ENCODE measurements at regions not wholly inside any gene's neighbourhood (a gene's known extent, or its start where the extent isn't known, plus 50 kb on each side); places are given as distances from the start of the nearest gene placed in this dataset.

DNA sequence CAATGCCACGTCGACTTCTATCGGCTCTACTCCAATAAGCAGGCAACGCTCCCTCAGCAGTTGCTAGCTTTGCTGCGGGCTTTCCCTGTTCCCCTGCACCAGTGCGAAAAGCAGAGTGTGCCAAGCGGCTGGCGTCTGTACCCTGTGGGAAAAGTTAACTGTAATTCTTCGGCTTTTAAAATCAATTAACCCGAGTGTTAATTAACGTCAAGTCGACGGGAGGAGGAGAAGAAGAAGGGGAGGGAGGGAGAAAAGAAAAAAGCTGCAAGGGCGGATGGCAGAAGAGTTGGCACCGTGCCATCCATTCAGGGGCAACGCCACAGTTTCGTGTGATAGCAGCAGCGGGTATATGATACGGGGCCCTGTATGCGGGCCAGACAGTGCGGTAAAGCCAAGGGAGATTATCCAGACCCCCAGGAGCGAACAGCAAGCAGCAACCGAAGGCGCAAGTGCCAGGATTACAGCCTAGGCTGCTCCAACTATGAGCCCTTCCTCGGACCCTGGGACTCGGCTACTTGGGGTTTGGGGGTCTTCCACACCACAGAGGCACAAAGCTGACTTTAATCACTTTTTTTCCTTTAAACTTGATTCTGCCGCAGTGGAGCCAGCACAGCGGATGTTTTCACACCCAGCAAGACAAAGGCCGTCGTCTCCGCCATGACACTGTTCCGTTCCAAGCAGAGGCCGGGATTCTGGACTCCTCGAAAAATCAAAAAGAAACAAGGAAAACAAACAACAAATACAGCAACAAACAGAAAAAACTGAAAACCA, 253.8 kb upstream of the PMFBP1 start:
- no peaks in the 10 kb centered on the region for H3K36me3 ChIP-seq
- no peaks in the 10 kb centered on the region for H3K9me3 ChIP-seq
- H3K27me3 ChIP-seq, result no peaks in the 10 kb centered on the region
- TF ChIP-seq POLR2A (IDR thresholded peaks at IDR 0.05), result no peak
- TF ChIP-seq, protein P1, sequence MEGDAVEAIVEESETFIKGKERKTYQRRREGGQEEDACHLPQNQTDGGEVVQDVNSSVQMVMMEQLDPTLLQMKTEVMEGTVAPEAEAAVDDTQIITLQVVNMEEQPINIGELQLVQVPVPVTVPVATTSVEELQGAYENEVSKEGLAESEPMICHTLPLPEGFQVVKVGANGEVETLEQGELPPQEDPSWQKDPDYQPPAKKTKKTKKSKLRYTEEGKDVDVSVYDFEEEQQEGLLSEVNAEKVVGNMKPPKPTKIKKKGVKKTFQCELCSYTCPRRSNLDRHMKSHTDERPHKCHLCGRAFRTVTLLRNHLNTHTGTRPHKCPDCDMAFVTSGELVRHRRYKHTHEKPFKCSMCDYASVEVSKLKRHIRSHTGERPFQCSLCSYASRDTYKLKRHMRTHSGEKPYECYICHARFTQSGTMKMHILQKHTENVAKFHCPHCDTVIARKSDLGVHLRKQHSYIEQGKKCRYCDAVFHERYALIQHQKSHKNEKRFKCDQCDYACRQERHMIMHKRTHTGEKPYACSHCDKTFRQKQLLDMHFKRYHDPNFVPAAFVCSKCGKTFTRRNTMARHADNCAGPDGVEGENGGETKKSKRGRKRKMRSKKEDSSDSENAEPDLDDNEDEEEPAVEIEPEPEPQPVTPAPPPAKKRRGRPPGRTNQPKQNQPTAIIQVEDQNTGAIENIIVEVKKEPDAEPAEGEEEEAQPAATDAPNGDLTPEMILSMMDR (IDR thresholded peaks at IDR 0.05), result no peak
- H3K27ac ChIP-seq, result no peak overlapping the region
- no peak for DNase-seq
- no peaks in the 10 kb centered on the region for H3K4me1 ChIP-seq
- H3K4me3 ChIP-seq, result no peak overlapping the region

DNA sequence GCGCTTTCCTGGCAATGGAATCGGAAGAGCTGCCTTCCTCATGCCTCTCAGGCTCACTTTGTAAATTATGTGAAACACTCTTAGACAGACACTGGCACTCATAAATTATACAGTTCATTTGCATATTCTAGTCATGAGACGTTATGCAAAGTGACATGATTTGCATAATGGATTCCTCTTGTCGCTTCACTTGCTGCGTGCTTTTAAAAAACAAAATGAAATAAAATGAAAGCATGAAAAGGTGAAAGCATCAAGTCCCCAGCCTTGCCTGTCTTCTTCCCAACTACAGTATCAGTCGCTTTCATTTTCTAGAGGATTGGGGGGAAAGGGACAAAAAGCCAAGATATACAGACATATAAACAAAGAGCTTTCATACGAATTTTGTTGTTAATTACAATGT, 252.8 kb upstream of the PMFBP1 start:
- Histone ChIP-seq H3K27me3 (no peaks in the 10 kb centered on the region), H3K4me3 (no peak overlapping the region), H3K9me3 (no peaks in the 10 kb centered on the region), H3K4me1 (no peaks in the 10 kb centered on the region), H3K27ac (no peak overlapping the region), H3K36me3 (no peaks in the 10 kb centered on the region)
- DNase-seq, result no peak
- TF ChIP-seq POLR2A (IDR thresholded peaks at IDR 0.05), result no peak
- TF ChIP-seq, protein P1 (IDR thresholded peaks at IDR 0.05), result no peak

- H3K9me3 ChIP-seq, result no peaks in the 10 kb centered on the region
- TF ChIP-seq, protein P1 (IDR thresholded peaks at IDR 0.05), result no peak
- TF ChIP-seq POLR2A (IDR thresholded peaks at IDR 0.05), result no peak
- H3K4me3 ChIP-seq, result no peak overlapping the region
- H3K36me3 ChIP-seq, result no peaks in the 10 kb centered on the region
- H3K27me3 ChIP-seq, result no peaks in the 10 kb centered on the region
- no peaks in the 10 kb centered on the region for H3K4me1 ChIP-seq
- no peak overlapping the region for H3K27ac ChIP-seq
- no peak for DNase-seq
These were observed 250.4 kb upstream of the PMFBP1 start for GRCh38 chr16:72422308-72422897.

- TF ChIP-seq POLR2A (IDR thresholded peaks at IDR 0.05), result no peak
- TF ChIP-seq, protein P1 (IDR thresholded peaks at IDR 0.05), result no peak
- Histone ChIP-seq H3K9me3 (no peaks in the 10 kb centered on the region), H3K27ac (no peak overlapping the region), H3K36me3 (no peaks in the 10 kb centered on the region), H3K4me1 (no peaks in the 10 kb centered on the region), H3K27me3 (no peaks in the 10 kb centered on the region), H3K4me3 (no peak overlapping the region)
- DNase-seq, result no peak
These were observed 247.7 kb upstream of the PMFBP1 start for GRCh38 chr16:72419638-72420037.

DNA sequence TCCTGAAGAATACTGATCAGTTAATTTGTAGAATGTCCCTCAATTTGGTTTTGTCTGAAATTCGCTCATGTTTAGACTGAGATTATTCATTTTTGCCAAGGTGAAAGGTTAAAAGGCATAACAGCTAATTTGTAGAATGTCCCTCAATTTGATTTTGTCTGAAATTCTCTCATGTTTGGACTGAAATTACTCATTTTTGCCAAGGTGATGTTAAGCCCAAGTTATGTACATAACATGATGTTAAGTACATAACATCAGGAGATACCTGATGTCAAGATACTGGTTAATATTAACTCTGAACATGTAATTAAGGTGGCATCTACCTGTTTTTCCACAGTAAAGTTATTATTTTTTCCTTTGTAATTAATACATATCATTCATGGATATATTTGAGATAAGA, 243.4 kb upstream of the PMFBP1 start:
- no peak overlapping the region for H3K27ac ChIP-seq
- TF ChIP-seq POLR2A (IDR thresholded peaks at IDR 0.05), result no peak
- TF ChIP-seq, protein P1 (IDR thresholded peaks at IDR 0.05), result no peak
- no peak overlapping the region for H3K4me3 ChIP-seq
- H3K36me3 ChIP-seq, result no peaks in the 10 kb centered on the region
- no peak for DNase-seq
- no peaks in the 10 kb centered on the region for H3K9me3 ChIP-seq
- no peaks in the 10 kb centered on the region for H3K4me1 ChIP-seq
- H3K27me3 ChIP-seq, result no peaks in the 10 kb centered on the region
